SK-N-SH (cell line): ENCODE measurements at regions not wholly inside any gene's neighbourhood (a gene's known extent, or its start where the extent isn't known, plus 50 kb on each side); places are given as distances from the start of the nearest gene placed in this dataset.

Source experiments
- EZH2phosphoT487 ChIP-seq: fragments of 200-600 bp; sonication (generic); IDR thresholded peaks from 2 replicates; pipeline ENCODE4 v1.6.1; 2017; ENCODE audit warnings: low read depth, mixed run types, mild to moderate bottlenecking, antibody characterized with exemption, moderate library complexity, borderline replicate concordance
- FOXM1 ChIP-seq: IDR thresholded peaks from 2 replicates; pipeline ENCODE4 v1.4.0; 2012; ENCODE audit warnings: low read depth, mild to moderate bottlenecking
- GATA2 ChIP-seq: sonication (generic); formaldehyde crosslinking; IDR thresholded peaks from 2 replicates; pipeline ENCODE4 v1.5.0; 2020; ENCODE audit warnings: mild to moderate bottlenecking, missing genetic modification reagents
- MXI1 ChIP-seq: IDR thresholded peaks from 2 replicates; pipeline ENCODE4 v1.6.1; 2012; ENCODE audit warnings: mild to moderate bottlenecking, low read depth, low read length, improper control_type of control experiment
- POLR2AphosphoS5 ChIP-seq: IDR thresholded peaks from 2 replicates; pipeline ENCODE4 v1.6.1; 2012; ENCODE audit warnings: low read depth, low read length
- RAD21 ChIP-seq: IDR thresholded peaks from 2 replicates; pipeline ENCODE4 v1.6.1; 2012; ENCODE audit warnings: mild to moderate bottlenecking, low read length
- RCOR1 ChIP-seq: fragments of 150-350 bp; IDR thresholded peaks from 2 replicates; pipeline ENCODE4 v1.6.1; 2017; ENCODE audit warnings: antibody characterized with exemption, low read length
- SIN3A ChIP-seq: IDR thresholded peaks from 2 replicates; pipeline ENCODE4 v1.6.1; 2012; ENCODE audit warnings: low read depth, mild to moderate bottlenecking, low read length, moderate library complexity, borderline replicate concordance
- TEAD4 ChIP-seq: IDR thresholded peaks from 2 replicates; pipeline ENCODE4 v1.4.0; 2012; ENCODE audit warnings: mild to moderate bottlenecking, borderline replicate concordance; ENCODE audit not compliant: insufficient read depth
- TF ChIP-seq, protein P1 (sequence below): fragments of 200-600 bp; sonication (generic); IDR thresholded peaks from 2 replicates; pipeline ENCODE4 v1.6.1; 2017; ENCODE audit warnings: antibody characterized with exemption, mild to moderate bottlenecking, moderate library complexity
- TF ChIP-seq, protein P2 (sequence below): IDR thresholded peaks from 2 replicates; pipeline ENCODE4 v1.6.1; 2012; ENCODE audit warnings: mild to moderate bottlenecking, low read depth, low read length, moderate library complexity
- TF ChIP-seq, protein P3 (sequence below): IDR thresholded peaks from 2 replicates; pipeline ENCODE4 v1.4.0; 2012; ENCODE audit warnings: low read depth, borderline replicate concordance
- TF ChIP-seq, protein P4 (sequence below): IDR thresholded peaks from 2 replicates; pipeline ENCODE4 v1.4.0; 2012; ENCODE audit warnings: low read depth

DNA sequence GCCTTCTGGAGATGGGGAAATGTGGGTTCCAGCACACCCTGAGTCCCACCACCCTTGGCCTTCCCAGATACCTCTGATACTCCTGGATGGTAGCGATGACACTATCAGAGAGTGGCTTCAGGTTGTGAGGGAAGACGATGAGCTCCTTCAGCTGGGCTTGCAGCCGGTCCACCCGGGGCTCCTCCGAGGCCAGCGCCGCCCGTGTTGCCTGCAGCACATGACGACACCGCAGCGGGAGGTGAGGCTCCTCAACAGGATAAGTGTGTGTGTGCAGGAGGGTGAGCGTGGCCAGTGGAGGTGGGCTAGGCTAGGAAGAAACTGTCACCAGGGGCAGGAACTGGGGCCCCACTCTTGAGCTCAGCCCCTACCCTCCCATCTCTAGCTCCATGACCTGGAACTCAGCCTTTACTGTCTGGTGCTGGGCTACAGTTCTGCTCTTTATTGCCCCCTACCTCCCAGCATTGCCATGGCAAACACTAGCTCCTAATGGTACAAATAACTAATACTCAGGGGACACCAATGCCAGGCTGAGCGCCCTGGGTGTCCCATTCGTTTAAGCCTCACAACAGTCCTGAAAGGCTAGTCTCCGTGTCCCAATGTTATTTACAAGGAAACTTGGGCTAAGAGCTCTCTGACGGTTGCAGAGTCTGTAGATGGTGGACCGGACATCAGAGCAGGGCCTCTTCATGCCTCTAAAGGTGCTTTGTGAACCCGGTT is 64.1 kb downstream of the SYNE3 start:
- TF ChIP-seq, protein P1, sequence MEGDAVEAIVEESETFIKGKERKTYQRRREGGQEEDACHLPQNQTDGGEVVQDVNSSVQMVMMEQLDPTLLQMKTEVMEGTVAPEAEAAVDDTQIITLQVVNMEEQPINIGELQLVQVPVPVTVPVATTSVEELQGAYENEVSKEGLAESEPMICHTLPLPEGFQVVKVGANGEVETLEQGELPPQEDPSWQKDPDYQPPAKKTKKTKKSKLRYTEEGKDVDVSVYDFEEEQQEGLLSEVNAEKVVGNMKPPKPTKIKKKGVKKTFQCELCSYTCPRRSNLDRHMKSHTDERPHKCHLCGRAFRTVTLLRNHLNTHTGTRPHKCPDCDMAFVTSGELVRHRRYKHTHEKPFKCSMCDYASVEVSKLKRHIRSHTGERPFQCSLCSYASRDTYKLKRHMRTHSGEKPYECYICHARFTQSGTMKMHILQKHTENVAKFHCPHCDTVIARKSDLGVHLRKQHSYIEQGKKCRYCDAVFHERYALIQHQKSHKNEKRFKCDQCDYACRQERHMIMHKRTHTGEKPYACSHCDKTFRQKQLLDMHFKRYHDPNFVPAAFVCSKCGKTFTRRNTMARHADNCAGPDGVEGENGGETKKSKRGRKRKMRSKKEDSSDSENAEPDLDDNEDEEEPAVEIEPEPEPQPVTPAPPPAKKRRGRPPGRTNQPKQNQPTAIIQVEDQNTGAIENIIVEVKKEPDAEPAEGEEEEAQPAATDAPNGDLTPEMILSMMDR = peak; percentile 51
- TF ChIP-seq TEAD4 (no peak), GATA2 (CRISPR knock-in tag) (no peak), RAD21 (peak; percentile 34), POLR2AphosphoS5 (no peak), EZH2phosphoT487 (no peak), RCOR1 (no peak), SIN3A (no peak), MXI1 (no peak), FOXM1 (no peak)
- TF ChIP-seq, protein P2, sequence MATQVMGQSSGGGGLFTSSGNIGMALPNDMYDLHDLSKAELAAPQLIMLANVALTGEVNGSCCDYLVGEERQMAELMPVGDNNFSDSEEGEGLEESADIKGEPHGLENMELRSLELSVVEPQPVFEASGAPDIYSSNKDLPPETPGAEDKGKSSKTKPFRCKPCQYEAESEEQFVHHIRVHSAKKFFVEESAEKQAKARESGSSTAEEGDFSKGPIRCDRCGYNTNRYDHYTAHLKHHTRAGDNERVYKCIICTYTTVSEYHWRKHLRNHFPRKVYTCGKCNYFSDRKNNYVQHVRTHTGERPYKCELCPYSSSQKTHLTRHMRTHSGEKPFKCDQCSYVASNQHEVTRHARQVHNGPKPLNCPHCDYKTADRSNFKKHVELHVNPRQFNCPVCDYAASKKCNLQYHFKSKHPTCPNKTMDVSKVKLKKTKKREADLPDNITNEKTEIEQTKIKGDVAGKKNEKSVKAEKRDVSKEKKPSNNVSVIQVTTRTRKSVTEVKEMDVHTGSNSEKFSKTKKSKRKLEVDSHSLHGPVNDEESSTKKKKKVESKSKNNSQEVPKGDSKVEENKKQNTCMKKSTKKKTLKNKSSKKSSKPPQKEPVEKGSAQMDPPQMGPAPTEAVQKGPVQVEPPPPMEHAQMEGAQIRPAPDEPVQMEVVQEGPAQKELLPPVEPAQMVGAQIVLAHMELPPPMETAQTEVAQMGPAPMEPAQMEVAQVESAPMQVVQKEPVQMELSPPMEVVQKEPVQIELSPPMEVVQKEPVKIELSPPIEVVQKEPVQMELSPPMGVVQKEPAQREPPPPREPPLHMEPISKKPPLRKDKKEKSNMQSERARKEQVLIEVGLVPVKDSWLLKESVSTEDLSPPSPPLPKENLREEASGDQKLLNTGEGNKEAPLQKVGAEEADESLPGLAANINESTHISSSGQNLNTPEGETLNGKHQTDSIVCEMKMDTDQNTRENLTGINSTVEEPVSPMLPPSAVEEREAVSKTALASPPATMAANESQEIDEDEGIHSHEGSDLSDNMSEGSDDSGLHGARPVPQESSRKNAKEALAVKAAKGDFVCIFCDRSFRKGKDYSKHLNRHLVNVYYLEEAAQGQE = no peak
- TF ChIP-seq, protein P3, sequence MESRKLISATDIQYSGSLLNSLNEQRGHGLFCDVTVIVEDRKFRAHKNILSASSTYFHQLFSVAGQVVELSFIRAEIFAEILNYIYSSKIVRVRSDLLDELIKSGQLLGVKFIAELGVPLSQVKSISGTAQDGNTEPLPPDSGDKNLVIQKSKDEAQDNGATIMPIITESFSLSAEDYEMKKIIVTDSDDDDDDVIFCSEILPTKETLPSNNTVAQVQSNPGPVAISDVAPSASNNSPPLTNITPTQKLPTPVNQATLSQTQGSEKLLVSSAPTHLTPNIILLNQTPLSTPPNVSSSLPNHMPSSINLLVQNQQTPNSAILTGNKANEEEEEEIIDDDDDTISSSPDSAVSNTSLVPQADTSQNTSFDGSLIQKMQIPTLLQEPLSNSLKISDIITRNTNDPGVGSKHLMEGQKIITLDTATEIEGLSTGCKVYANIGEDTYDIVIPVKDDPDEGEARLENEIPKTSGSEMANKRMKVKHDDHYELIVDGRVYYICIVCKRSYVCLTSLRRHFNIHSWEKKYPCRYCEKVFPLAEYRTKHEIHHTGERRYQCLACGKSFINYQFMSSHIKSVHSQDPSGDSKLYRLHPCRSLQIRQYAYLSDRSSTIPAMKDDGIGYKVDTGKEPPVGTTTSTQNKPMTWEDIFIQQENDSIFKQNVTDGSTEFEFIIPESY = no peak
- TF ChIP-seq, protein P4, sequence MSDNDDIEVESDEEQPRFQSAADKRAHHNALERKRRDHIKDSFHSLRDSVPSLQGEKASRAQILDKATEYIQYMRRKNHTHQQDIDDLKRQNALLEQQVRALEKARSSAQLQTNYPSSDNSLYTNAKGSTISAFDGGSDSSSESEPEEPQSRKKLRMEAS = no peak
